ENCODE measurements at regions not wholly inside any gene's neighbourhood (a gene's known extent, or its start where the extent isn't known, plus 50 kb on each side); places are given as distances from the start of the nearest gene placed in this dataset.

DNA sequence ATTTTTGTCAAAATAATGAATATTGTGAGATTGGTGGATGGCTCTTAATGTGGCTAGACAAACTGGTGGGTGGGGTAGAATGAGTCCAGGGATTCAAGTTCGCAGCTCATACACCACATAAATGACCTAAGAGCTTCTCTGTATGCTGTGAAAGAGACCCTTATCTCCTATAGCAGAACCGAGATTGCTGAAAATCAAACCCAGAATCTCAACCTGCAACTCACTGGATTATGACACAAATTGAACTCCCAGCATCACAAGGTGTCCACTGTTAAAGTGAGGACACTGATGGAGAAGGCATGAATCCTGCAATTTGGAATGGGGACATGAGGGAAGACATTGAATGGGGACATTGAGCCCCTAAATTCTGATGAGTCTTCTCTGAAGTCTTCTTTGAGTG lies 51.3 kb upstream of the CNKSR3 start:
- DNase-seq, result no peak

DNA sequence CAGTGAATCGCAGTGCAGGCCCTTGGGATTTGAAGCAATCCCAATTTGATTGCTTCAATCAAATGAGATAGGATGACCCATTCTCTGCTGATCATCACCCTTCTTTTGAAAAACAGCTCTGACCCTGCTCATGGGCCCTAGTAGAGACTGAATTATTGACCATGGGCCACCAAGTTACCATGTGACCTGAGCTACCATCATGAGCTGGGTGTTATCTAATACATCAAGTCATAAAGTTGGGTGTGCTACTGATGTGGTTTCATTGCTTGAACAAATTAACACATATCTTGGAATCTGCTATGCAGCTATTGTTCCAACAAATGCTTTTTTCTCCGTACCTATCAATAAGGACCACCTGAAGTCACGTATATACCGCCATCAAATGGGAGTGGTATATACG lies 54.8 kb upstream of the CNKSR3 start:
- no peak for DNase-seq

DNA sequence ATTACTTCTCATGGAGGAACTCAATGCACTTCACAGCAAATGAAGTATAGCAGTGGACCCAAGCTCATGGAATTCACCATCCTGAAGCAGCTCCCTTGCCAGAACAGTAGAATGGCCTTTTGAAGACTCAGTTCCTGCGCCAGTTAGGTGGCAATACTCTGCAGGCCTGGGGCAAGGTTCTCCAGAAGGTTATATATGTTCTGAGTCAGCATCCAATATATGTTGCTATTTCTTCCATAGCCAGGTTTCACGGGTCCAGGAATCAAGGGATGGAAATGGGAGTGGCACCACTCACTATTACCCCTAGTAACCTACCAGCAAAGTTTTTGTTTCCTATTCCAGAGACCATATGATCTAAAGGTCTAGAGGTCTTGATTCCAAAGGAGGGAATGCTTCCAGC lies 56.4 kb upstream of the CNKSR3 start:
- DNase-seq, result no peak

DNA sequence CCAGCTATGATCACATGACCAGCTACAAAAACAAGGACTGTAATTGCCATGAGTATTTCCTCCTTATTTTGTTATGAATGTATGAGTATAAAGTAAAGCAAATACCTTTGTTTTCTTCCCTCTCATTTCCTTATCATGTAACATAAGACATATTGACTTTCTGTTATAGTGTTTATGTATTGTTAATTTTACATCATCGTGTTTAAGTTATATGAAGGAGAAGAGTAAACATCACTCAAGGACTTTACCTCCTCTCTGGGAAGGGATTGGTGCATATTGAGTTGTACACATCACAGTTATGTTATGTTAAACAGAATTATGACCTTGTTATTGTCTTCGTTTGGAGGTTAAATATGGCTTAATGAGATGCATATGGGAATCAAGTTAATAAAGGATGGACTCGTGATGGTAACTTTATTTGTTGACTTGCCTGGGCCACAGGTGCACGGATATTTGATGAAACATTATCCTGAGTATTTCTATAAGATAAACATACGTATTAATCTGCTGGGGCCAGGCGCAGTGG lies 57.3 kb upstream of the CNKSR3 start:
- DNase-seq, result peak; percentile 11

DNA sequence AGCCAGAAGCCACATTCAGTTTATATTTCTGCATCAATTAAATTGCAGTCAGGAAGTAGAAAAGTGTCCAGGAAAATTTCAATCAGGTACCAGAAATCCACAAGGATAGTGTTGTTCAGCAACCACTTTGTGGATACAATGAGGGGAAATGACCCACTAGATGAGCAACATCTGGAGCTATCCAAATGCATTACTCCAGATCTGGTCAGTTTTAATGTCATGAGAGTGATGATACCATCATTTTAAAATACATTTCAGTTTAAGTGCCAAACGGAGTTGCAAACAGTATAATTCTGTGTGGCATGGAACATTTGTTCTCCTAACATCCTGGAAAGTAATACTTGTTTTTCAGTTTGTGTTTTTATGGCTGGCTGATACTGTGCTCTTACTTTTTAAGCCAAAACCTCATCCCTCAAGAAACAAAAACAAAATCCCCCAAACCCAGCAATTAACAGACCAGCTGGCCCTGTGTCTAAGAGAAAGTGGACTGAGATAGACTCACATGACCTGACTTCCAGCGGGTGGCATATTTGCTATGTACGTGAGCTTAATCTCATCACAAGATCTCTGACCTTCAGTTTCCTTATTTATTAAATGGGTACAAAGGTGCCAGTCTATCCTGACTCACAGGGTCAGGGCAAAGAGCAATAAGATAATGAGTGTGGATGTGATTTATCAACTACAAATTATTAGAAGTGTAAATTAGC lies 58.8 kb upstream of the CNKSR3 start:
- DNase-seq, result peak; percentile 51

DNA sequence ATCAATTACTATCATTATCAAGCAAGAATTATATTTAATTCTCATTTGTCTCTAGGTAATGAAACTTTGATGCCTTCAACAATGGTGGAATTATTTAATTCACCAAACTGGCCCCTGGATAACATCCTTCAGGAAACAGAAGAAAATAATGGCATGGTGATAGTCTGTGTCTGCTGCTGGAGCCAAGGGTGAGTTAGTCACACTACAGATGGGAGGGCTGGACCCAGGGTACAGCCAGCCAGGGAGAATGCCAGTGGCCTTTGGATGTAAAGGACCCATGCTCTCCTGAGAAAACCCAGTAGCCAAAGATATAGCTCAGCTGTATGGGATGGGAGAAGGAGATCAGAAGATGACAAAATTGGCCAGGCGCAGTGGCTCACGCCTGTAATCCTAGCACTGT lies 60.0 kb upstream of the CNKSR3 start:
- no peak for DNase-seq

DNA sequence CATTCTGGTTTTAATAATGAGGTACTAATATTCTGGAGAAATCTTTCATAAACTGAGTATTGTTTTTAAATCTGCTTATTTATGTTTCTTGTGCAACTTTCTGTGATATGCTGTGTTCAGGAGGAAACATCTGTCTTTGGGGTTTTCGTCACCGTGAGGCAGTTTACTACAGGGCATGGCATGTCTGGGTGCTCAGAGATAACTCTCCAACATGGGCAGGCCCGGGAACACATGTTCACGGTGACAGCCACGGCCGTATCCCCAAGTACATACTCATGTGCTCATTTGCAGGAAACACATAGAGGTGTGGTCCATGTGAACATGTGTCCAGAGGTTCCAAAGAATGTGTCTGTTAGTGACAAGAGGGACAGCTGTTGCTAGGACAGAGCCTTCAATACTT lies 62.1 kb upstream of the CNKSR3 start:
- no peak for DNase-seq

GRCh38 chr6:154578004-154578559 lies 67.6 kb upstream of the CNKSR3 start:
- DNase-seq, result no peak

DNA sequence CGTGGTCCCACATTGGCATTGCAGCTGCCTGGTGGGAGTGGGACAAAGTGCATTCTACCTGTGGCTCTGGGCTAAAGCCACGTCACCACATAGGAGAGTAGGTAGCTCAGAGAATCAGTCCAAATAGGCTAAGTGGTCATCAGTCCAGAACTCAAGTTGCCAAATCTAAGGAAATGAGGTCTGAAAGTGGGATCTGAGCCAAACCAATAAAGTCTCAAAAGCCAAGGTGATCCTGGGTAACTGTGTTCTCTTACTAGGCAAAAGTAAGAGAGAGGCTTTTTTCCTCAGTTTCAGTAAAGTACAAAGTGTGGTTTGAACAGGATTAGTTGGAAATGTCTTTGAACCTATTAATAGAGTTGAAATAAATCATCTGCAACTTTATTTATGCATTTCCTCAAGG lies 68.6 kb upstream of the CNKSR3 start:
- DNase-seq, result no peak

DNA sequence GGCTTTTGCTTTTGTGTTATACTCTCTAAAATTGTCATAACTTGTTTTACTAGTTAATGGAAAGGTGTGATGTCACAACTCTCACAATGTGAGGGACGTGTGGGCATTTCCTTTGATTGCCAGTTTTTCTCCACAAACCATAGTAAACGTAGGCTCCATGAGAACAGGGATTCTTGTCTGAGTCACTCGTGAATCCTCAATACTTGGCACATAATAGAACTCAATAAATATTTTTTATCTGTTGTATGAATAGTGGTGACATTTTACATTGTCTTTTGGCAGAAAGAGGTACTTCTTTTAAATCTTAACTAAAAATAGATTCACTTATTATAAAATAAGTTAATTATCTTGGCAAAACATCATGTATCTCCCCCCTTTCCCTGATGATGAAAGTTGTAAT lies 69.0 kb upstream of the CNKSR3 start:
- DNase-seq, result no peak

DNA sequence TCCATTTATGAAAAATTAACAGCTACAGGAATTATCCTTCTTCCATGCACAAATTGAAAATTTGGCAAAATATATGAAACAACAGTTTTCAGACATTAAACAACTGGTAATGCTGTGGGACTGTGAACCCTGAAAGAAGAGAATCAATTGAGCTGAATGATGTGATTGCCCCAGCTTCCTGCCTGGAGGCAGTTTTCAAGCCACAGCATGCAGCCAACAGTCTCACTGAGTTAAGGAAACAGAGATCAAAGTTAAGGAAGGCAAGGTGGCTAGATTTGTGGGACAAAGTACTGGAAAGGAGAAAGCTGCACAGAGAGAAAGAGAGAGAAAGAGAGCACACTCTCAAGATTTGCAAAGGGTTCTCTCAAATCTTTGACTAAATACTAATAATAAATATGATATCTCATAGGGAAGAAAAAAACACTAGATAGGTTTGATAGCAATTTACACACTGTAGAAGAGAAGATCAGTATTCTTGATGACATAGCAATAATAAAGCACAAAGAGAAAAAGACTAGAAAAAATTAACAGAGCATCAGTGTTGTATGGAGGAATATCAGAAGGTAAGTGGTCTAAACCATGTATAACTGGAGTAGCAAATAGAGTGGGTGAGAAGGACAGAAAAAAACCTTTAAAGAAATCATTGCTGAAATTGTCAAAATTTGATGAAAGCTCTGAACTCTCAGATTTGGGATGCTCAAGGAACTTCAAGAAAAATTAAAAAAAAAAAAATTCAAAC lies 70.1 kb upstream of the CNKSR3 start:
- DNase-seq, result no peak

- DNase-seq, result no peak
These were observed 72.2 kb upstream of the CNKSR3 start for GRCh38 chr6:154582696-154583095.

GRCh38 chr6:154583546-154584188 lies 73.2 kb upstream of the CNKSR3 start:
- DNase-seq, result no peak

- DNase-seq, result no peak
These were observed 80.3 kb upstream of the CNKSR3 start for GRCh38 chr6:154590756-154591155.

DNA sequence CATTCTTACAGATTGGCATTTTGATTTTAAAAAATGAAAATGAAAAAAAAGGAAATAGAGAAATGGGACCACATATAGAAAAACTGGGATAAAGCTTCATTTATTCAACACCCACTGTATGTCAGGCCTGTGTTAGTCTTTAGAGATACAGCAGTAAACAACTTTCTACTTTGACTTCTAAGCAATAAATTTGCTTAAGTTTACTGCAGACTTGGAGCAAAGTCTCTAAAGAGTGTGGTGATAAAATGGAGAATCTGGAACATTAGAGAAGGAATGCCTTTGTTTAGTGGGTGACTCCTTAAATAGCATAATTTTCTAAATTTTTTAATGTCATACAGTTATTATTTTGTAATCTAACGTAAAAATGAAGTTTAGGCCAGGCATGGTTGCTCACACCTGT lies 80.7 kb upstream of the CNKSR3 start:
- no peak for DNase-seq

GRCh38 chr6:154592199-154592860 lies 81.8 kb upstream of the CNKSR3 start:
- DNase-seq, result peak; percentile 15

GRCh38 chr6:154593122-154593521 lies 82.6 kb upstream of the CNKSR3 start:
- DNase-seq, result peak; percentile 78

GRCh38 chr6:154594496-154595198 lies 84.2 kb upstream of the CNKSR3 start:
- no peak for DNase-seq

DNA sequence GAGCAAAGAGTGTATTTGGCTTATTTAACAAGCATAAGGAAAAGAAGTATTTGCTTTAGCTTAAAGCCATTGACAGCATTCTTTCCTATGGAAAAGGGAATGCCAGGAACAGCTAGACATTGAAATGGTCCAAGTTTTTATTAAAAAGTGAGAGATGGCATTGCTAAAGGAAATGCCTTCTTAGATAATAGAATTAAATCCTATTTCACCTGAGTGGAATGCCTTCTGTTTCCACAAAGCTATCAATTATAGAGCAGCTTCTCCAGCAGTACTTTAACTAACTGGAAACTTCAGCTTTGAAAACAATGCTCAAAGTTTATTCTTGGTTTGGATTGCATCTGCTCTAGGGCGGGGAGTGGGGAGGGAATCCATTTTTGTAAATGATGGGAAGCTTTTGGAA lies 85.1 kb upstream of the CNKSR3 start:
- DNase-seq, result no peak

DNA sequence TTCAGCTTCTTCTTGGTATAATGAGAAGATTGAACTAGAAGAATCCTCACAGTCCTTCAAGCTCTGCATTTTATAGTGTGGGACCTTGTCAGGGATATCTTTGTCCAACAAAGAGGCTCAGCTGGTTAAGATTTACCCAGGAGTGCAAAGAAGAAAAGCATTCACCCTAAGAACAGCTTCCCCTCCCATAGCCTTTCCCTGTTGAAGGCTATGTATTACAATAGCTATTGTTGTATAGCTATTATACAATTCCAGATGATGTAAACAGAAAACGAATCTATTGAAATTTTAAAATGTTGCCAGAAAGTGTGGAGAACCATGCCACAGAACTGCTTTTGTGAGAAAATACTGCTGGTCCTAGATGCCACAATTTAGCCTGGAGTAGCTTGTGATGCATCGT lies 85.5 kb upstream of the CNKSR3 start:
- DNase-seq, result no peak

DNA sequence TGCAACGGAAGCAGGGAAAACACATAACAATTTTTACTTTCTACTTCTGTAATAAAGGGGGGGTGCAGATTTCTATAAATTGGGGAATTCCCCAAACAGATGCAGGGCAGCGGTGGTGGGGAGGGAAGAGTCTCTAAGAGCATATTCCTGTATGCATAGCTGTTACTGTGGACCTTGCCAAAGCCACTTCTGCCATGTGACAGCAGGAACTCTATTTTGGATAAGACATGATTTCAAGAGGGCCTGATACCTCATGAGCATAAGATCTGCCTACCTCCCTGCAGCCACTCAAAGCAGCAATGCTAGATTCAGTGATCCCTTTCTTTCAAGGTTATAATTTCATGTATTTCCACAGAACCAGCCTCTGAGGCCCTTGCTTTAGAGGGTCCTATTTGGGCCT lies 86.2 kb upstream of the CNKSR3 start:
- no peak for DNase-seq

GRCh38 chr6:154598399-154598798 lies 87.9 kb upstream of the CNKSR3 start:
- peak; percentile 57 for DNase-seq
